GM12878 (cell line): ENCODE measurements at regions not wholly inside any gene's neighbourhood (a gene's known extent, or its start where the extent isn't known, plus 50 kb on each side); places are given as distances from the start of the nearest gene placed in this dataset.

Experiments
- ATAC-seq: fragments of 200-7000 bp; cut with Tn5 transposase; 3 replicates; pipeline ENCODE4 v1.9.1; 2020; ENCODE audit warnings: mild to moderate bottlenecking, moderate library complexity
- BruUV-seq: library from RNA; stranded (reverse); fragments of 400-500 nt; replicated peaks from 2 replicates; lab custom pipeline; 2021; lab: Mats Ljungman, UMichigan
- CTCF ChIA-PET: fragments of 300-600 bp; sonication (Branson Sonifier 250); formaldehyde crosslinking; extraction: SDS; loops from one replicate; lab custom pipeline; 2021; ENCODE audit warnings: inconsistent platforms; lab: Yijun Ruan, JAX
- POLR2A ChIA-PET: fragments of 350-600 bp; formaldehyde crosslinking; extraction: SDS; loops from one replicate; lab custom pipeline; 2021; ENCODE audit warnings: inconsistent platforms; lab: Charles Lee
- RAD21 ChIA-PET: fragments of 300-600 bp; sonication (Branson Sonifier 250); formaldehyde crosslinking; loops from one replicate; lab custom pipeline; 2023; ENCODE audit warnings: antibody characterized with exemption; ENCODE audit not compliant: unreplicated experiment; lab: Charles Lee
- SMC1A ChIA-PET: fragments of 300-600 bp; sonication (Branson Sonifier 250); formaldehyde crosslinking; loops from one replicate; lab custom pipeline; 2023; ENCODE audit not compliant: unreplicated experiment, uncharacterized antibody; lab: Charles Lee
- DNase-seq: peaks from one replicate; pipeline ENCODE4 v3.0.0-alpha.2; 2011; ENCODE audit warnings: low read depth, low spot score
- FAIRE-seq: peaks from 3 replicates; lab custom pipeline; 2011; peaks lifted over from hg19 to GRCh38; lab: Jason Lieb, UNC
- H2AFZ ChIP-seq: 2 replicates; pipeline ENCODE4 v1.6.0; 2011; ENCODE audit warnings: low read depth, low read length, control low read depth; ENCODE audit not compliant: control insufficient read depth
- H3K27ac ChIP-seq: 2 replicates; pipeline ENCODE4 v1.5.1; 2011; ENCODE audit warnings: control low read depth; ENCODE audit not compliant: control insufficient read depth, insufficient read depth
- H3K27me3 ChIP-seq, 2 experiments: replicated peaks in 1 of 2; 2 replicates each; pipeline versions ENCODE4 v1.6.0 to v1.6.1; 2011; ENCODE audit warnings: low read length in 1 of 2; ENCODE audit not compliant: control insufficient read depth in 2 of 2, insufficient read depth in 2 of 2
- H3K36me3 ChIP-seq, 2 experiments: 2 replicates each; pipeline ENCODE4 v1.5.1; 2011; ENCODE audit warnings: low read length in 1 of 2; ENCODE audit not compliant: control insufficient read depth in 2 of 2, insufficient read depth in 2 of 2
- H3K4me1 ChIP-seq: 2 replicates; pipeline ENCODE4 v1.6.1; 2011; ENCODE audit warnings: mild to moderate bottlenecking, low read length, moderate library complexity, mixed read lengths; ENCODE audit not compliant: control insufficient read depth, insufficient read depth
- H3K4me2 ChIP-seq: 2 replicates; pipeline ENCODE4 v1.6.0; 2011; ENCODE audit warnings: control low read depth; ENCODE audit not compliant: control insufficient read depth, insufficient read depth
- H3K4me3 ChIP-seq: fragments of 200-600 bp; sonication (generic); 2 replicates; pipeline ENCODE4 v1.5.1; 2016
- H3K79me2 ChIP-seq: 2 replicates; pipeline ENCODE4 v1.6.0; 2011; ENCODE audit warnings: low read length; ENCODE audit not compliant: control insufficient read depth, insufficient read depth
- H3K9ac ChIP-seq: 2 replicates; pipeline ENCODE4 v1.8.0; 2011; ENCODE audit warnings: low read length, control low read depth, mixed read lengths; ENCODE audit not compliant: control insufficient read depth, insufficient read depth
- H3K9me3 ChIP-seq: replicated peaks from 3 replicates; pipeline ENCODE4 v1.5.1; 2011; ENCODE audit warnings: mild to moderate bottlenecking, low read length; ENCODE audit not compliant: control insufficient read depth, insufficient read depth
- H4K20me1 ChIP-seq: 2 replicates; pipeline ENCODE4 v1.6.0; 2011; ENCODE audit not compliant: control insufficient read depth, insufficient read depth
- BCL11A ChIP-seq: IDR thresholded peaks from 2 replicates; pipeline ENCODE4 v1.6.1; 2011; ENCODE audit warnings: low read depth, low read length
- E4F1 ChIP-seq: fragments of 450-650 bp; IDR thresholded peaks from 2 replicates; pipeline ENCODE4 v1.6.1; 2018; ENCODE audit warnings: borderline replicate concordance, mild to moderate bottlenecking; ENCODE audit not compliant: partially characterized antibody
- MLLT1 ChIP-seq: fragments of 450-650 bp; IDR thresholded peaks from 2 replicates; pipeline ENCODE4 v1.6.1; 2016; ENCODE audit warnings: mild to moderate bottlenecking
- MYC ChIP-seq: IDR thresholded peaks from 2 replicates; pipeline ENCODE4 v1.6.1; 2011; ENCODE audit warnings: mild to moderate bottlenecking, low read length, moderate library complexity, inconsistent platforms; ENCODE audit not compliant: insufficient read depth, insufficient replicate concordance, insufficient read length, severe bottlenecking
- NR2F1 ChIP-seq: fragments of 450-650 bp; conservative IDR thresholded peaks from 2 replicates; pipeline ENCODE4 v1.6.1; 2017; ENCODE audit warnings: mild to moderate bottlenecking
- PBX3 ChIP-seq: IDR thresholded peaks from 2 replicates; pipeline ENCODE4 v1.6.1; 2011; ENCODE audit warnings: mild to moderate bottlenecking, low read depth, low read length, moderate library complexity; ENCODE audit not compliant: insufficient replicate concordance
- REST ChIP-seq: IDR thresholded peaks from 2 replicates; pipeline ENCODE4 v1.6.1; 2012; ENCODE audit warnings: mild to moderate bottlenecking, low read depth, low read length
- SMAD1 ChIP-seq: fragments of 450-650 bp; IDR thresholded peaks from 2 replicates; pipeline ENCODE4 v1.6.1; 2018; ENCODE audit warnings: mild to moderate bottlenecking, low read depth; ENCODE audit not compliant: partially characterized antibody
- TAF1 ChIP-seq: IDR thresholded peaks from 2 replicates; pipeline ENCODE4 v1.6.1; 2011; ENCODE audit warnings: mild to moderate bottlenecking, low read depth, low read length, borderline replicate concordance
- TBL1XR1 ChIP-seq: IDR thresholded peaks from 2 replicates; pipeline ENCODE4 v1.6.1; 2012; ENCODE audit warnings: low read depth, low read length, improper control_type of control experiment
- WGBS: methylation state at CpG from one replicate; pipeline ENCODE4 v1.1.6; 2016; ENCODE audit warnings: low lambda C conversion rate; ENCODE audit not compliant: insufficient replicate concordance, insufficient coverage; ENCODE audit errors: missing lambda C conversion rate; 5-methylcytosine and 5-hydroxymethylcytosine counted together
- in situ Hi-C: fragments of 300-500 bp; cut with MboI; formaldehyde crosslinking; loops from 9 replicates; pipeline ENCODE4 v1.14.3; 2018; ENCODE audit warnings: mixed read lengths
- intact Hi-C: fragments of 100-400 bp; cut with micrococcal nuclease; formaldehyde crosslinking; loops from one replicate; pipeline ENCODE4 v1.14.2; 2022; ENCODE audit not compliant: unreplicated experiment

GRCh38 chr14:54278087-54278486 lies 118.7 kb upstream of the CDKN3 start:
- H3K27ac ChIP-seq = no peak overlapping the region
- ChIA-PET POLR2A (no interaction called here), RAD21 (no interaction called here), SMC1A (interaction anchor here (0.6 to 1.2 kb wide), 2 partner anchors 12 to 1380 kb away, joined by 3 to 4 read pairs; no protein-coding TSS in a partner anchor), CTCF (interaction anchor here (1.3 to 1.4 kb wide), 2 partner anchors 18 to 51 kb away, joined by 3 to 4 read pairs; no protein-coding TSS in a partner anchor)
- BruUV-seq = no TSS peak
- DNase-seq (no peak), ATAC-seq (no peak), FAIRE-seq (no peak)
- no peak overlapping the region for H3K4me3 ChIP-seq
- H3K9me3 ChIP-seq = no peaks in the 10 kb centered on the region; the same call in 2 of the 3 replicates
- H4K20me1 ChIP-seq = no peaks in the 10 kb centered on the region
- no peak overlapping the region for H2AFZ ChIP-seq
- no peaks in the 10 kb centered on the region for H3K79me2 ChIP-seq
- no peaks in the 10 kb centered on the region for H3K36me3 ChIP-seq
- H3K9ac ChIP-seq = no peak overlapping the region
- no peak for TF ChIP-seq TBL1XR1
- TF ChIP-seq BCL11A = no peak
- no peak for TF ChIP-seq SMAD1
- no peak for TF ChIP-seq REST
- TF ChIP-seq MLLT1 = no peak
- TF ChIP-seq E4F1 = no peak
- no peak for TF ChIP-seq NR2F1
- no peak for TF ChIP-seq MYC
- TF ChIP-seq TAF1 = no peak
- TF ChIP-seq PBX3 = no peak
- intact Hi-C loops = no loop called here
- H3K4me2 ChIP-seq = no peak overlapping the region
- H3K4me1 ChIP-seq = no peaks in the 10 kb centered on the region
- 22% methylated on average over 2 of the region's 2 CpGs for WGBS
- no peaks in the 10 kb centered on the region for H3K27me3 ChIP-seq
- in situ Hi-C loops = no loop called here
